Fibroblast of villous mesenchyme (primary cell): ENCODE measurements at regions not wholly inside any gene's neighbourhood (a gene's known extent, or its start where the extent isn't known, plus 50 kb on each side); places are given as distances from the start of the nearest gene placed in this dataset.

Experiments used
- DNase-seq: peaks from one replicate; pipeline ENCODE4 v3.0.0-alpha.2; 2010; ENCODE audit warnings: low read depth
- H3K4me3 ChIP-seq: 2 replicates; pipeline ENCODE4 v1.5.1; 2011; ENCODE audit warnings: low read depth, mild to moderate bottlenecking, low read length
- CTCF ChIP-seq: IDR thresholded peaks from 2 replicates; pipeline ENCODE4 v1.5.1; 2012; ENCODE audit warnings: low read depth, mild to moderate bottlenecking, low read length; ENCODE audit not compliant: insufficient read depth

GRCh38 chr17:5902181-5903140 is 167.7 kb upstream of the WSCD1 start:
- DNase-seq: no peak
- no peak overlapping the region for H3K4me3 ChIP-seq
- TF ChIP-seq CTCF: no peak

- TF ChIP-seq CTCF: no peak
- no peak overlapping the region for H3K4me3 ChIP-seq
Observed at GRCh38 chr17:5911919-5912318, 158.3 kb upstream of the WSCD1 start.

GRCh38 chr17:5913032-5913531 is 157.1 kb upstream of the WSCD1 start:
- TF ChIP-seq CTCF: no peak
- DNase-seq: no peak
- H3K4me3 ChIP-seq: no peak overlapping the region

More at GRCh38 chr17:5911919-5912318, 158.3 kb upstream of the WSCD1 start:
- DNase-seq: no peak

GRCh38 chr17:5913641-5914040 is 156.5 kb upstream of the WSCD1 start:
- H3K4me3 ChIP-seq: no peak overlapping the region
- no peak for DNase-seq
- TF ChIP-seq CTCF: no peak

GRCh38 chr17:5915337-5915736 is 154.8 kb upstream of the WSCD1 start:
- no peak overlapping the region for H3K4me3 ChIP-seq
- no peak for TF ChIP-seq CTCF
- no peak for DNase-seq

GRCh38 chr17:5919089-5919488 is 151.1 kb upstream of the WSCD1 start:
- DNase-seq: no peak
- H3K4me3 ChIP-seq: no peak overlapping the region
- no peak for TF ChIP-seq CTCF
